AG09309 (cell line): ENCODE measurements at regions not wholly inside any gene's neighbourhood (a gene's known extent, or its start where the extent isn't known, plus 50 kb on each side); places are given as distances from the start of the nearest gene placed in this dataset.

ENCODE experiments used
- DNase-seq: peaks from one replicate; pipeline ENCODE4 v3.0.0-alpha.2; 2010; ENCODE audit warnings: low read depth
- H3K4me3 ChIP-seq: 2 replicates; pipeline ENCODE4 v1.5.1; 2011; ENCODE audit warnings: mild to moderate bottlenecking, low read depth, low read length, moderate library complexity; ENCODE audit not compliant: control insufficient read depth
- TF ChIP-seq, protein P1 (sequence below): IDR thresholded peaks from 2 replicates; pipeline ENCODE4 v1.5.1; 2011; ENCODE audit warnings: mild to moderate bottlenecking, low read depth, low read length, inconsistent platforms; ENCODE audit not compliant: insufficient read depth, control insufficient read depth; ENCODE audit errors: missing control alignments

DNA sequence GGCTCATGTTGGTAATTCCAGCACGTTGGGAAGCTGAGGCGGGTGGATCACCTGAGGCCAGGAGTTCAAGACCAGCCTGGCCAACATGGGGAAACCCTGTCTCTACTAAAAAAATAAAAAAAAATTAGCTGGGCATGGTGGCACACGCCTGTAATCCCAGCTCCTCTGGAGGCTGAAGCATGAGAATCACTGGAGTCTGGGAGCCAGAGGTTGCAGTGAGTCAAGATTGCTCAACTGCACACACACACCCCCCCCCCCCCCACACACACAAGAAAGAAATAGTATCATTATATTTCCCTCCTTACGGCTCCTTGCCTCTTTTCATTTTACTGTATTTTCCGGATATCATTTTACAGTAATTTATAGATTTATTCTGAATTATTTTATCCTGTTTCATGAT is 963.1 kb upstream of the GOT2 start:
- DNase-seq: no peak
- TF ChIP-seq, protein P1, sequence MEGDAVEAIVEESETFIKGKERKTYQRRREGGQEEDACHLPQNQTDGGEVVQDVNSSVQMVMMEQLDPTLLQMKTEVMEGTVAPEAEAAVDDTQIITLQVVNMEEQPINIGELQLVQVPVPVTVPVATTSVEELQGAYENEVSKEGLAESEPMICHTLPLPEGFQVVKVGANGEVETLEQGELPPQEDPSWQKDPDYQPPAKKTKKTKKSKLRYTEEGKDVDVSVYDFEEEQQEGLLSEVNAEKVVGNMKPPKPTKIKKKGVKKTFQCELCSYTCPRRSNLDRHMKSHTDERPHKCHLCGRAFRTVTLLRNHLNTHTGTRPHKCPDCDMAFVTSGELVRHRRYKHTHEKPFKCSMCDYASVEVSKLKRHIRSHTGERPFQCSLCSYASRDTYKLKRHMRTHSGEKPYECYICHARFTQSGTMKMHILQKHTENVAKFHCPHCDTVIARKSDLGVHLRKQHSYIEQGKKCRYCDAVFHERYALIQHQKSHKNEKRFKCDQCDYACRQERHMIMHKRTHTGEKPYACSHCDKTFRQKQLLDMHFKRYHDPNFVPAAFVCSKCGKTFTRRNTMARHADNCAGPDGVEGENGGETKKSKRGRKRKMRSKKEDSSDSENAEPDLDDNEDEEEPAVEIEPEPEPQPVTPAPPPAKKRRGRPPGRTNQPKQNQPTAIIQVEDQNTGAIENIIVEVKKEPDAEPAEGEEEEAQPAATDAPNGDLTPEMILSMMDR: no peak
- H3K4me3 ChIP-seq: no peak overlapping the region

DNA sequence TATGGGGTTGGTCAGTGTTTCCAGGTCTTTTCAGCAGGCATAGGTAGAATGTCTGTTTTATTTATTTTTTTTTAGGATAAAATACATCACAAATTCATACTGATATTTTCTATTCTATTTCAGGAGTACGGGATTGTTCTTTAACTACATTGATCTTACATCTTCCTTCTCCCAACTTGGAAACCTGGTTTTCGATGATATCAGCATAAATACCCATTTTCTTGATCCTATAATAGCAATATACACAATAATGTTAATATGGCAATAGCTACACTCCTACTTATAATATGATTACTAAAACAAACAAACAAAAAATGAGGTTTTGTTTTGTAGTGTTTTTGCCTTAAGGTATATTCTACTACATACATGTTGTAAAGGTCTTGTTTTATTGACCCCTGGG is 962.4 kb upstream of the GOT2 start:
- DNase-seq: no peak
- no peak overlapping the region for H3K4me3 ChIP-seq
- TF ChIP-seq, protein P1: no peak

DNA sequence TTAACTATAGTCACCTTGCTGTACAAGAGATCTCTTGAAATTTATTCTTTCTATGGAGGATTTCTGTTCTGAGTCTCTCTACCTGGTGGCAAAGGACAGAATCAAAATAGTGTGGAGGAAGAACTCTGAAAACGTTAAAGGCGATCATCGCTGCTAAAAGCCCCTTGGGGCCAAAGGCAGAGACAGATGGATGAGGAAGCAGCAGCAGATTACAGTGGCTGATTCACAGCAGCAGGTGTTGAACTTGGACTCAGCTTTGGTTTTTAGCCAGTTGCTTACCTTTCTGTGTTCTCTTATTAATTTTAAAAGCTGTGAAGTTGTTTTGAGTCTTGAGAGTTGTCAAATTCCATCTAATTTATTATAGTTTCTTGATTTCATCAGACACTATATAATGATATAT is 956.1 kb upstream of the GOT2 start:
- no peak overlapping the region for H3K4me3 ChIP-seq
- TF ChIP-seq, protein P1: no peak
- no peak for DNase-seq

DNA sequence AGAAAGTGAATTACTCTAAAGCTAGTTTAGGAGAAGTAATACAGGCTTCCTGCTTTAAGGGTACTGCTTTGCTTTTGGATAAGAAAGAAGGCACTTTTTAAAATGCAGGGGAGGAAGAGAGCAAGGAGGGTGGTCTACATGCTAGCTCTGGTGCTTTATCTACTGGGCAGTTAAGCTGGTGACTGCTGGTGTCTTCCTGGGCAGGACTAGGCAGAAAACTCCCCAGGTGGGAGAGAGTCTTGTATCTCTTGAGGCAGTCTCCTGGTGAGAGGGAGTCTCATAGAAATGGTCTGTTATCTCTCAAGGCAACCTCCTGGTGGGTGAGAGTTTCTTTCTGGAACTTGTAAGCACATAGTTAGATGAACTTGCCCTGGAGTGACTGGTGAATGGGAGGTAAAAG is 953.9 kb upstream of the GOT2 start:
- H3K4me3 ChIP-seq: no peak overlapping the region
- TF ChIP-seq, protein P1: no peak
- DNase-seq: no peak

DNA sequence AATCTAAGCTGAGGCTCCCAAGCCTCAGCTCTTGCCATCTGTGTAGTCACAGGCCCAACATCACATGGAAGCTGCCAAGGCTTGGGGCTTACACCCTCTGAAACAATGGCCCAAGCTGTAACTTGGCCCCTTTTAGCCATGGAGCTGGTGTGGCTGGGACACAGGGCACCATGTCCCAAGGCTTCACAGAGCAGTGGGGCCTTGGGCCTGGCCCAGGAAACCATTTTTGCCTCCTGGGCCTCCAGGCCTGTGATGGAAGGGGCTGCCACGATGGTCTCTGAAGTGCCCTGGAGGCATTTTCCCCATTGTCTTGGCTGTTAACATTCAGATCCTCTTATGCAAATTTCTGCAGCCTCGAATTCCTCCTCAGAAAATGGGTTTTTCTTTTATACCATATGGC is 952.3 kb upstream of the GOT2 start:
- TF ChIP-seq, protein P1: no peak
- DNase-seq: no peak

DNA sequence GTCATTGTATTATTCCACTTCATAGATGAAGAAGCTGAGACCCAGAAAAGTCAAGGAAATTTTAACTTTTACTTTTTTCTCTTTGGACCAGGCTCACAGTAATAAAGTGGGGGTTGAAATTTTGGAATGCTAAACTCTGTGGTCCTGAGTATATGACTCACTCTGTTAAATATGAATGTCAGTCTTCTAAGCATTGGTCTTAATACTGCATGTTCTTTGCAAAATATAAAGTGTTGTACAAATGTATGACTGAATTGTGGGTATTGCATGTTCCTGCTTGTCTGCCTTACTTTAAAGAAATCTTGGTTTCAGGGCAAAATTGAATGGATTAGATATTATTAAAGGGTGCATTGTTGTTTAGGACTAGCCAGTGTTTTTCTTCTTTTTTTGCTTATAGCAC is 950.8 kb upstream of the GOT2 start:
- no peak for DNase-seq
- TF ChIP-seq, protein P1: no peak
- H3K4me3 ChIP-seq: no peak overlapping the region

More for the DNA sequence above, 952.3 kb upstream of the GOT2 start:
- H3K4me3 ChIP-seq: no peak overlapping the region

DNA sequence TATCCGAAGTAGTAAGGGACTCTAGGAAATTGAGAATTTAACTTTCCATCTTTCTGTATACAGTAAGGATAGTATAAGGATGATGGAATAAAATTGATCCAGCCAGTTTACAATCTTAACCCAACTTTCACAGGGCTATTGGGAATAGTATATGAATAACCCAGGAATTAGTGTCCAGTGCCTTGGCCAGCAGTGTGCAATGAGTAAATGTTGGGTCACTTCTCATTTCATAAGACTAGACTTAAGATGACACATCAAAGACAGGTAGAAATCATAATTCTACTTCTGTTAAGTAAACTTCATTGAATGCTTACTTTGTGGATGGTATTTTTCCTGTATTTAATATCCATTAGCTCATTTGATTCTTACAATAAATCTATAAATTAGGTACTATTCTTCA is 949.6 kb upstream of the GOT2 start:
- TF ChIP-seq, protein P1: no peak
- no peak overlapping the region for H3K4me3 ChIP-seq
- DNase-seq: no peak
